Activated CD4-positive, alpha-beta T cell treated with anti-CD3 and anti-CD28 coated beads, Interleukin-2, amount 10 ng/mL, durations not matched to agents 7 days and 5 days (primary cell): ENCODE measurements at regions not wholly inside any gene's neighbourhood (a gene's known extent, or its start where the extent isn't known, plus 50 kb on each side); places are given as distances from the start of the nearest gene placed in this dataset.

Experiments
- CTCF ChIA-PET: fragments of 350-600 bp; sonication (Branson Sonifier 250); formaldehyde crosslinking; loops from one replicate; lab custom pipeline; 2021; ENCODE audit warnings: antibody characterized with exemption; lab: Charles Lee
- POLR2A ChIA-PET: fragments of 350-600 bp; sonication (Branson Sonifier 250); formaldehyde crosslinking; loops from one replicate; lab custom pipeline; 2021; ENCODE audit warnings: antibody characterized with exemption; lab: Charles Lee
- DNase-seq: peaks from one replicate; pipeline ENCODE4 v3.0.0-alpha.2; 2020
- H3K27ac Mint-ChIP-seq: one replicate; pipeline ENCODE4 v1.8.0; 2021; ENCODE audit warnings: mild to moderate bottlenecking, moderate library complexity, mixed read lengths
- H3K27me3 Mint-ChIP-seq: one replicate; pipeline ENCODE4 v1.8.0; 2021; ENCODE audit warnings: mixed read lengths
- H3K36me3 Mint-ChIP-seq: one replicate; pipeline ENCODE4 v1.8.0; 2021; ENCODE audit warnings: low read depth, mixed read lengths
- H3K4me1 Mint-ChIP-seq: one replicate; pipeline ENCODE4 v1.8.0; 2021; ENCODE audit warnings: mixed read lengths
- H3K4me3 Mint-ChIP-seq: one replicate; pipeline ENCODE4 v1.8.0; 2021; ENCODE audit warnings: mild to moderate bottlenecking, moderate library complexity, mixed read lengths
- H3K9me3 Mint-ChIP-seq: one replicate; pipeline ENCODE4 v1.8.0; 2021; ENCODE audit warnings: mixed read lengths

GRCh38 chr5:53180538-53180937 lies 71.0 kb upstream of the MOCS2 start:
- Mint-ChIP-seq H3K4me1 (no peaks in the 10 kb centered on the region), H3K27me3 (peaks cover 7% of the 10 kb centered on the region), H3K4me3 (no peak overlapping the region), H3K9me3 (no peaks in the 10 kb centered on the region), H3K36me3 (no peaks in the 10 kb centered on the region), H3K27ac (no peak overlapping the region)
- DNase-seq: no peak
- CTCF ChIA-PET: no interaction called here
- POLR2A ChIA-PET: no interaction called here

DNA sequence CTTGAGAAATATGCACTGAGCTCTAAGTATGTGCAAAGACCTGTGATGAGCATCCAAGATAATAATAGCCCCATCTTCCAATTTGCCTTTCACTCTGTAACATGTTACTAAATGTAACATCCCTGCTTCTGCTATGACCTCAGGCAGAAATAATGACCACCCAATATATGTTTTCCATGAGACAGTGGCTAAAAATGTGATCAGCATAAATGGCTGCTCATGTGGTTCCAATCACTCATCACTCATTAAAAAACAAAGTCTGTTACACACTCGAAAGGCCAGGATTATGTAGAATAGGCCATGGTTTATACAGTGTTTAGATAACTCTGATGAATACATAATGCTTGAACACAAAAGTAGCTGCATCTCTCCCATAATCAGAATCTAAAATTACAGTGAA lies 71.4 kb upstream of the MOCS2 start:
- H3K4me3 Mint-ChIP-seq: no peak overlapping the region
- H3K4me1 Mint-ChIP-seq: no peaks in the 10 kb centered on the region
- DNase-seq: no peak
- peaks cover 5% of the 10 kb centered on the region for H3K27me3 Mint-ChIP-seq
- ChIA-PET POLR2A (no interaction called here), CTCF (no interaction called here)
- no peak overlapping the region for H3K27ac Mint-ChIP-seq
- H3K36me3 Mint-ChIP-seq: no peaks in the 10 kb centered on the region
- H3K9me3 Mint-ChIP-seq: no peaks in the 10 kb centered on the region

- Mint-ChIP-seq H3K36me3 (no peaks in the 10 kb centered on the region), H3K4me1 (peaks cover 1% of the 10 kb centered on the region), H3K4me3 (no peak overlapping the region), H3K27me3 (no peaks in the 10 kb centered on the region), H3K27ac (no peak overlapping the region), H3K9me3 (peaks cover 2% of the 10 kb centered on the region)
- ChIA-PET POLR2A (no interaction called here), CTCF (no interaction called here)
- no peak for DNase-seq
These were observed 74.3 kb upstream of the MOCS2 start for GRCh38 chr5:53183880-53184279.

DNA sequence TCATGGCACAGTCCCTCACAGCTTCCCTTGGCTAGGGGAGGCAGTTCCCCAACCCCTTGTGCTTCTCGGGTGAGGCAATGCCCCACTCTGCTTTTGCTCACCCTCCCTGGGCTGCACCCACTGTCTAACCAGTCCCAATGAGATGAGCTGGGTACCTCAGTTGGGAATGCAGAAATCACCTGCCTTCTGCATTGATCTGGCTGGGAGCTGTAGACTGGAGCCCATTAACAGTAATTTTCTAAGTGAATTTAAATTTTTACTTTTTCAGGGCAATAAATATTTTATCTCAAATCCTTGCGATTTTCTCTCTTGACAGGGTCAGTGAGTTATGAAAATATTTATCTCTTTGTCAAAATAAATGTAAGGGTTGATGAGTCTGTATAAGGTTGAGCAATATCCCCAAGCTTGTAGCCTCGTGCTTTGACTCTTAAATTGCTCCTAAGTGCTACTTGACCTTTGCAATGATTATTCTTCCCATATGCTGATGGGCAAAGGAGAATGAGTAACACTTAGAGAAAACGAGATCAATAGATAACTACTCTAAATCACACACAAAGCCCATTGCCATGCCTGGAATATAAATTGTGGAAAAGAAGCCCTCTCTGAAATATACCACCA lies 82.1 kb upstream of the MOCS2 start:
- no peak for DNase-seq
- ChIA-PET POLR2A (no interaction called here), CTCF (no interaction called here)
- Mint-ChIP-seq H3K9me3 (peaks cover 4% of the 10 kb centered on the region), H3K4me3 (no peak overlapping the region), H3K4me1 (peaks cover 1% of the 10 kb centered on the region), H3K27ac (no peak overlapping the region), H3K36me3 (no peaks in the 10 kb centered on the region), H3K27me3 (peaks cover 11% of the 10 kb centered on the region)

DNA sequence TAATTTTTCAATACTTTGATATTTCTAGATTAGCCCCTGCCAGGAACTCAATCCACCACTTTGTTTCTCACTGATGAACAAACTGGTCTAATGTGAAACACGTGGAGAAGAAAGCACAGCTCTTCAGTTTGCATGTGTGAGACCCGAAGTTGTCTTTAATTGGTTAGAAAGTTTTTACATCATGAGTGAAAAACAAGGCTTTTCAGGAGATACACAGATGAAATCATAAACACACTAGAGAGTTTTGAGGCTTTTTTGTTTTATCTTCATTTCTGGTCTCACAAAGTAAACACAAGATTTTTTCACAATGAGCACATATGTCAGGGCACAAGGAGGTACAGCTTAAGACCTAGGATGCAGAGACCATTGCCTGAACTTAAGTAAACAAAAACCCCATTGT lies 84.5 kb upstream of the MOCS2 start:
- POLR2A ChIA-PET: interaction anchor here (0.6 kb wide), 1 partner anchor 287 kb away, joined by 3 read pairs; no protein-coding TSS in a partner anchor
- H3K27me3 Mint-ChIP-seq: peaks cover 14% of the 10 kb centered on the region
- H3K4me1 Mint-ChIP-seq: no peaks in the 10 kb centered on the region

DNA sequence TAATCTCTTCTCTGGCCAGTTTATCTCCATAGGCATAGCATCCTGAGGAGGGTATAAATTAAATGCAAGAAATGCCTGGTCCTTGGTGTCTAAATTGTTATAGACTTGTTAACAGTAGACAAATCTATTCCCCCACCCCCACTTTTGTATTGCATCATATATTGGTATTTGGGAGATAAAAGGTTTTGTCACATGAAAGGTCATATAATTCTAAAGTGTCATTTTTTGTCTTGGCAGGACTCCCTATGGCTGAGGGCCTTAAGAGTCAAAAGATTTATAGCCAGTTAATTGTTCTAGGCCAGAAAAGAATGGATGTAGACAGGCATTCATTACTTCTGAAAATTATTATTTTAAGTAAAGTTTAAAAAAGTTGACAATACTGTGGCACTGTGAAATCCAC lies 90.3 kb upstream of the MOCS2 start:
- ChIA-PET CTCF (no interaction called here), POLR2A (no interaction called here)
- no peaks in the 10 kb centered on the region for H3K4me1 Mint-ChIP-seq
- H3K9me3 Mint-ChIP-seq: no peaks in the 10 kb centered on the region
- H3K27ac Mint-ChIP-seq: no peak overlapping the region
- DNase-seq: no peak
- H3K27me3 Mint-ChIP-seq: peaks cover 9% of the 10 kb centered on the region
- no peak overlapping the region for H3K4me3 Mint-ChIP-seq
- no peaks in the 10 kb centered on the region for H3K36me3 Mint-ChIP-seq

More for the DNA sequence above, 84.5 kb upstream of the MOCS2 start:
- Mint-ChIP-seq H3K9me3 (peaks cover 2% of the 10 kb centered on the region), H3K27ac (no peak overlapping the region), H3K4me3 (no peak overlapping the region), H3K36me3 (no peaks in the 10 kb centered on the region)
- DNase-seq: no peak
- CTCF ChIA-PET: interaction anchor here (0.6 kb wide), 1 partner anchor 804 kb away, joined by 3 read pairs; no protein-coding TSS in a partner anchor

DNA sequence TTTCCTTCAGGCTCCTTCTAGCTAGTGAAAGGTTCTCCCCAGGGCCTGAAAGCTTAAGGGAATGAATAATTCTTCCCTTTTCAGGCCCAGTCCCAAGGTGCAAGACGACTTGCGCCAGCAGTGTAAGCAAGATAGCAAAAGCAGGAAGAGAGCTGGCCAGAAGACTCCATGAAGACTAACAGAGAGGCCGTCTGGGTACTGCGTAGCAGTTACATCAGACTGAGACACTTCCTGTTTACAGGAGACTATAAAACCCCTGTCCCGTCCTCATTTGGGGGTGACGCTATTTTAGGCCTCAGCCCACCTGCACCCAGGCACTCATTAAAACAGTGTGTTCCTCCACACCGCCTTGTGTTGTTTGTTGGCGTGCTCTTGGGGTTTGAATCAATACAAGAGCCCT lies 90.7 kb upstream of the MOCS2 start:
- DNase-seq: no peak
- Mint-ChIP-seq H3K4me3 (no peak overlapping the region), H3K36me3 (no peaks in the 10 kb centered on the region), H3K27me3 (peaks cover 8% of the 10 kb centered on the region), H3K4me1 (no peaks in the 10 kb centered on the region), H3K9me3 (no peaks in the 10 kb centered on the region), H3K27ac (no peak overlapping the region)
- ChIA-PET POLR2A (no interaction called here), CTCF (no interaction called here)

GRCh38 chr5:53201746-53202145 lies 92.2 kb upstream of the MOCS2 start:
- Mint-ChIP-seq H3K9me3 (no peaks in the 10 kb centered on the region), H3K36me3 (no peaks in the 10 kb centered on the region), H3K27me3 (peaks cover 3% of the 10 kb centered on the region), H3K4me1 (no peaks in the 10 kb centered on the region), H3K27ac (no peak overlapping the region), H3K4me3 (no peak overlapping the region)
- ChIA-PET POLR2A (no interaction called here), CTCF (interaction anchor here (0.7 to 0.8 kb wide), 2 partner anchors 9 to 253 kb away, joined by 3 read pairs; no protein-coding TSS in a partner anchor)
- DNase-seq: no peak

DNA sequence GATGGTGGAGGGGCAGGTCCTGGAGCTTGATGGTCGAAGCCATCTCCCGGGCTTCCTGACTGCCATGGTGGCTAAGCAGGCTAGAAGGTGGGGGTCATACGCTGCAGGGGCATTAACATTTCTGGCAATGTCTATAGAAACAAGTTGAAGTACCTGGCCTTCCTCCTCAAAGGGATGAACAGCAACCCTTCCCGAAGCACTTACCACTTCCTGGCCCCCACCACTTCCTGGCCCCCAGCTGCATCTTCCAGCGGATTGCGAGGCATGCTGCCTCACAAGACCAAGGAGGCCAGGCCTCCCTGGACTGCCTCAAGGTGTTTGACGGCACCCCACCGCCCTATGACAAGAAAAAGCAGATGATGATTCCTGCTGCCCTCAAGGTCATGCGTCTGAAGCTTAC lies 97.0 kb upstream of the MOCS2 start:
- ChIA-PET CTCF (interaction anchor here (0.6 kb wide), 1 partner anchor 433 kb away, joined by 3 read pairs; no protein-coding TSS in a partner anchor), POLR2A (no interaction called here)
- no peaks in the 10 kb centered on the region for H3K9me3 Mint-ChIP-seq
- no peaks in the 10 kb centered on the region for H3K4me1 Mint-ChIP-seq
- no peak overlapping the region for H3K4me3 Mint-ChIP-seq
- no peaks in the 10 kb centered on the region for H3K36me3 Mint-ChIP-seq
- peaks cover 5% of the 10 kb centered on the region for H3K27me3 Mint-ChIP-seq
- DNase-seq: no peak
- H3K27ac Mint-ChIP-seq: no peak overlapping the region

DNA sequence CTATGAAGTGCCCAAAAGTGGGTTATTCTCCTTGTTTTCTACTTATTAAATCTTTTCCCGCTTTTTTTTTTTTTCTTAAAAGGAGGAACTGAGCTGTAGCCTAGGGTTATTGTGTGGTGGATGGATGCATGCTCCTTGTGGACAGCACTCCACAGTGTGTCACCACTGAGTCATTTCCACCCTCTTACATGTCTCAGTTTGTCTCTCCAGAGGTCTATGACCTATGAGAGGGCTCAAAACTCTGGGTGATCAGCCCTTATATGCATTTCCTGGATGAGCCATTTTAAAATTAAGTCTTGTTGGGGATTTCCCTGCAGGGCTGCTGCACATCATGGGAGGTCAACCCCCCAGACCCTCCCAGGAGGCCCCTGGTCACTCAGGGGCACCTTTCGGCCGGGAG lies 102.2 kb upstream of the MOCS2 start:
- no peak for DNase-seq
- peaks cover 13% of the 10 kb centered on the region for H3K27me3 Mint-ChIP-seq
- POLR2A ChIA-PET: interaction anchor here (0.6 kb wide), 1 partner anchor 112 kb away, joined by 3 read pairs; no protein-coding TSS in a partner anchor

DNA sequence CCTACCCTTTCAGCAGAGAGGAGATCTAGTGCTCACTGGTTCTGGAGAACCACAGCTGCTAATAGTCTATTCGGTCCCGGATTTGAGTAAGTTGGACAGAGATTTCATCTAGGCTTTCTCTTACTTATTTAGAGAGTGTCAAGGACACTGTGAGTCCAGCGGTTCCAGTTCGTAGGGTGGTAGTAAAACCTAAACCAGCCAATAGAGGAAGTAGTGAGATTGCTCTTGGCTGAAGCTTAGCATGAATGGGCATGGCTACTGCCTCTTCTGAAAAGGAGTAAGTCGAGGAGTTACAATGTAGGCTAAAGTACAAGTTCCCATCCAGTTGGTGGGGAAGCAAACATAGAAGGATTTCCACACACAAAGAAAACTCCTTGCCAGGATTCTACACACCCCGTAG lies 109.6 kb upstream of the MOCS2 start:
- CTCF ChIA-PET: no interaction called here
- no peak overlapping the region for H3K4me3 Mint-ChIP-seq
- POLR2A ChIA-PET: no interaction called here

More for the DNA sequence above, 102.2 kb upstream of the MOCS2 start:
- Mint-ChIP-seq H3K9me3 (no peaks in the 10 kb centered on the region), H3K36me3 (no peaks in the 10 kb centered on the region), H3K27ac (no peak overlapping the region), H3K4me1 (no peaks in the 10 kb centered on the region), H3K4me3 (no peak overlapping the region)
- CTCF ChIA-PET: no interaction called here

DNA sequence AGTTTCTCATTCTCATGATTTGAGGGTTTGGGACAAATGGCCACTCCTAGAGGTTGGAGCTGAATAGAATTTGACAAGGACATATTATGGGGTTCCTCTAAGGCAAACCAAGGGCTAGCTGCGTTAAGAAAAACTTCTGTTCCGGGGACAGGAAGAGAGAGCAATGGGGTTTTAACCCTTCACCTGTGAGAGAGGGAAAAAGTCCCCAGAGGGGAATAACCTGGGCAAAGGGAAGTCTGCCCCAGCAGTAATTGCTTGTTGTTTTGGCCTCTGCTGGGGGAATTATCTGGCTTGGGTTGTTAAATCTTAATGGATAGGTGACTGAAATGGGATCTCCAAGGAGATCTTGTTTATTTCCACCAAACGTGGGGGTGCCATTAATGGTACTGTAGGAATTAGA lies 110.1 kb upstream of the MOCS2 start:
- Mint-ChIP-seq H3K4me1 (no peaks in the 10 kb centered on the region), H3K9me3 (peaks cover 7% of the 10 kb centered on the region), H3K27me3 (peaks cover 4% of the 10 kb centered on the region), H3K36me3 (no peaks in the 10 kb centered on the region), H3K27ac (no peak overlapping the region), H3K4me3 (no peak overlapping the region)
- no peak for DNase-seq
- CTCF ChIA-PET: no interaction called here
- POLR2A ChIA-PET: no interaction called here

More for the DNA sequence above, 109.6 kb upstream of the MOCS2 start:
- Mint-ChIP-seq H3K4me1 (no peaks in the 10 kb centered on the region), H3K27ac (no peak overlapping the region), H3K36me3 (no peaks in the 10 kb centered on the region), H3K27me3 (peaks cover 4% of the 10 kb centered on the region), H3K9me3 (peaks cover 7% of the 10 kb centered on the region)
- DNase-seq: no peak

GRCh38 chr5:53233645-53234405 lies 124.3 kb upstream of the MOCS2 start:
- Mint-ChIP-seq H3K27me3 (peaks cover 2% of the 10 kb centered on the region), H3K4me3 (no peak overlapping the region), H3K27ac (no peak overlapping the region), H3K9me3 (no peaks in the 10 kb centered on the region), H3K36me3 (no peaks in the 10 kb centered on the region), H3K4me1 (no peaks in the 10 kb centered on the region)
- DNase-seq: no peak
- ChIA-PET POLR2A (no interaction called here), CTCF (no interaction called here)
